Activated CD4-positive, alpha-beta T cell treated with anti-CD3 and anti-CD28 coated beads, Interleukin-2, amount 10 ng/mL, durations not matched to agents 7 days and 5 days (primary cell): ENCODE measurements at regions not wholly inside any gene's neighbourhood (a gene's known extent, or its start where the extent isn't known, plus 50 kb on each side); places are given as distances from the start of the nearest gene placed in this dataset.

Experiments used
- CTCF ChIA-PET: fragments of 350-600 bp; sonication (Branson Sonifier 250); formaldehyde crosslinking; loops from one replicate; lab custom pipeline; 2021; ENCODE audit warnings: antibody characterized with exemption; lab: Charles Lee
- POLR2A ChIA-PET: fragments of 350-600 bp; sonication (Branson Sonifier 250); formaldehyde crosslinking; loops from one replicate; lab custom pipeline; 2021; ENCODE audit warnings: antibody characterized with exemption; lab: Charles Lee
- DNase-seq: peaks from one replicate; pipeline ENCODE4 v3.0.0-alpha.2; 2020
- H3K27ac Mint-ChIP-seq: one replicate; pipeline ENCODE4 v1.8.0; 2021; ENCODE audit warnings: mild to moderate bottlenecking, moderate library complexity, mixed read lengths
- H3K27me3 Mint-ChIP-seq: one replicate; pipeline ENCODE4 v1.8.0; 2021; ENCODE audit warnings: mixed read lengths
- H3K36me3 Mint-ChIP-seq: one replicate; pipeline ENCODE4 v1.8.0; 2021; ENCODE audit warnings: low read depth, mixed read lengths
- H3K4me1 Mint-ChIP-seq: one replicate; pipeline ENCODE4 v1.8.0; 2021; ENCODE audit warnings: mixed read lengths
- H3K4me3 Mint-ChIP-seq: one replicate; pipeline ENCODE4 v1.8.0; 2021; ENCODE audit warnings: mild to moderate bottlenecking, moderate library complexity, mixed read lengths
- H3K9me3 Mint-ChIP-seq: one replicate; pipeline ENCODE4 v1.8.0; 2021; ENCODE audit warnings: mixed read lengths

GRCh38 chr2:80737047-80737446, 432.5 kb upstream of the LRRTM1 start:
- no peaks in the 10 kb centered on the region for H3K36me3 Mint-ChIP-seq
- no peak for DNase-seq
- H3K4me1 Mint-ChIP-seq, result no peaks in the 10 kb centered on the region
- no peak overlapping the region for H3K4me3 Mint-ChIP-seq
- H3K27me3 Mint-ChIP-seq, result no peaks in the 10 kb centered on the region
- ChIA-PET POLR2A (no interaction called here), CTCF (no interaction called here)
- H3K9me3 Mint-ChIP-seq, result peaks cover 6% of the 10 kb centered on the region
- no peak overlapping the region for H3K27ac Mint-ChIP-seq

DNA sequence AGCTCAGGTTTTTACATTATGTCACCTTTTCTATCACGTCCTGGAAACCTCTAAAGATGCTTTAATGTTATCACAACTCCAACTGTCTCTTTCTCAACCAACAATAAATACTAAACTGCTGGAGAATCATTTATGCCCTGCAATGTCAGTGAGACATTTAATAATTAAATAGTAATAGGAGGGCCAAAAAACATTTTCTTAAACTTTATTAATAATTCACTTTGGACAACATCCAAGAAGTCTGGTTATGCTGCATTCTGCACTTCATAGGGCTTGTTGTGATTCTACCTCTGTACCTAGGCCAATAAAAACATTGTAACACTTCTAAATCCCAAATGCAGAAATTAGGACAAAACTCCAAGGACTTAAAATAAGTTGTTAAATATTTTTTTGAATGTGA, 420.4 kb upstream of the LRRTM1 start:
- no peak overlapping the region for H3K4me3 Mint-ChIP-seq
- H3K27me3 Mint-ChIP-seq, result no peaks in the 10 kb centered on the region
- H3K9me3 Mint-ChIP-seq, result peaks cover 15% of the 10 kb centered on the region
- H3K4me1 Mint-ChIP-seq, result no peaks in the 10 kb centered on the region
- DNase-seq, result no peak
- no peaks in the 10 kb centered on the region for H3K36me3 Mint-ChIP-seq
- ChIA-PET CTCF (no interaction called here), POLR2A (no interaction called here)
- no peak overlapping the region for H3K27ac Mint-ChIP-seq

DNA sequence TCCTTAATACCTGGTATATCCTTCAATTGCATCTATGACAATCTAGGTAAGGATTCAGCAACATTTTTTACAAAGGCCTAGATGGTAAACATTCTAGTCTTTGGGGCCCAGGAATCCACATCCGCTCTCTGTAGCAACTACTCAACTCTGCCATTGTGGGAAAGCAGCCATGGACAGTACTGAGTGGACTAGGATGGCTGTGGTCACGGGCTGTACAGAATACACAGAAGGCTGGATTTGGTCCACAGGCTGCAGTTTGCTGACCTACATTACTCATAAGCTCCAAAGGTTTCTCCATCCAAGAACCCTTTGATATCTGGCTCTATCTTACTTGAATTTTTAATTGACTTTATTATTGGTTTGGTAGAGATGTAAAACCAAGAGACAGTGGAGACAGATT, 418.3 kb upstream of the LRRTM1 start:
- Mint-ChIP-seq H3K4me1 (no peaks in the 10 kb centered on the region), H3K4me3 (no peak overlapping the region), H3K27ac (no peak overlapping the region), H3K36me3 (no peaks in the 10 kb centered on the region), H3K9me3 (peaks cover 14% of the 10 kb centered on the region), H3K27me3 (no peaks in the 10 kb centered on the region)
- ChIA-PET POLR2A (no interaction called here), CTCF (no interaction called here)
- no peak for DNase-seq

- ChIA-PET POLR2A (no interaction called here), CTCF (no interaction called here)
- DNase-seq, result no peak
- H3K27me3 Mint-ChIP-seq, result no peaks in the 10 kb centered on the region
- no peaks in the 10 kb centered on the region for H3K4me1 Mint-ChIP-seq
- H3K4me3 Mint-ChIP-seq, result no peak overlapping the region
- H3K9me3 Mint-ChIP-seq, result peaks cover 11% of the 10 kb centered on the region
- no peak overlapping the region for H3K27ac Mint-ChIP-seq
- no peaks in the 10 kb centered on the region for H3K36me3 Mint-ChIP-seq
Measured at GRCh38 chr2:80719607-80720006, 415.1 kb upstream of the LRRTM1 start.

- Mint-ChIP-seq H3K4me1 (no peaks in the 10 kb centered on the region), H3K9me3 (peaks cover 7% of the 10 kb centered on the region), H3K4me3 (no peak overlapping the region), H3K27me3 (no peaks in the 10 kb centered on the region), H3K36me3 (no peaks in the 10 kb centered on the region), H3K27ac (no peak overlapping the region)
- DNase-seq, result no peak
- CTCF ChIA-PET, result no interaction called here
- POLR2A ChIA-PET, result no interaction called here
Measured at GRCh38 chr2:80715433-80715832, 410.9 kb upstream of the LRRTM1 start.

GRCh38 chr2:80711915-80712314, 407.4 kb upstream of the LRRTM1 start:
- Mint-ChIP-seq H3K4me3 (no peak overlapping the region), H3K9me3 (peaks cover 4% of the 10 kb centered on the region), H3K27ac (no peak overlapping the region), H3K36me3 (no peaks in the 10 kb centered on the region), H3K4me1 (no peaks in the 10 kb centered on the region), H3K27me3 (no peaks in the 10 kb centered on the region)
- ChIA-PET CTCF (no interaction called here), POLR2A (no interaction called here)
- DNase-seq, result no peak

DNA sequence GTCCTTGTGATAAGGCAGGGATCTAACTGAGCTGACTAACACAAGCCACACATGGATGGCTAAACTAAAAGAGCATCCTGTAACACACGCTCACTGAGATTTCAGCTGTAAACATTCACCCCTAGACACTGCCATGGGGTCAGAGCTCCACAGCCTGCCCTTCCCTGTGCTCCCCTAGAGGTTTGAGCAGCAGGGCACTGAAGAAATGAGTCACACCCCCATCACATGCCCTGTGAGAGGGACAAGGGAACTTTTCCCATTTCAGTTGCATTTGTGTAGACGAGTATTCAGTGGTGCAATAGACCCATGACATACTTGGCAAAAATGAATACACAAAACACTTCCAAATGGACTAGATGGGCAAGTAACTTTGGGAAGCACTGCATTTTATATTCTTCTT, 402.4 kb upstream of the LRRTM1 start:
- Mint-ChIP-seq H3K4me1 (no peaks in the 10 kb centered on the region), H3K4me3 (no peak overlapping the region), H3K9me3 (peaks cover 10% of the 10 kb centered on the region), H3K36me3 (no peaks in the 10 kb centered on the region), H3K27me3 (no peaks in the 10 kb centered on the region), H3K27ac (no peak overlapping the region)
- no peak for DNase-seq
- ChIA-PET POLR2A (no interaction called here), CTCF (no interaction called here)

GRCh38 chr2:80706541-80706940, 402.0 kb upstream of the LRRTM1 start:
- ChIA-PET POLR2A (no interaction called here), CTCF (no interaction called here)
- peaks cover 10% of the 10 kb centered on the region for H3K9me3 Mint-ChIP-seq
- no peak overlapping the region for H3K27ac Mint-ChIP-seq
- H3K4me3 Mint-ChIP-seq, result no peak overlapping the region
- no peak for DNase-seq
- no peaks in the 10 kb centered on the region for H3K27me3 Mint-ChIP-seq
- H3K36me3 Mint-ChIP-seq, result no peaks in the 10 kb centered on the region
- H3K4me1 Mint-ChIP-seq, result no peaks in the 10 kb centered on the region

- no peaks in the 10 kb centered on the region for H3K4me1 Mint-ChIP-seq
- H3K36me3 Mint-ChIP-seq, result no peaks in the 10 kb centered on the region
- ChIA-PET POLR2A (no interaction called here), CTCF (no interaction called here)
- H3K27ac Mint-ChIP-seq, result no peak overlapping the region
- H3K4me3 Mint-ChIP-seq, result no peak overlapping the region
- no peaks in the 10 kb centered on the region for H3K27me3 Mint-ChIP-seq
- no peak for DNase-seq
- H3K9me3 Mint-ChIP-seq, result peaks cover 10% of the 10 kb centered on the region
Measured at GRCh38 chr2:80703532-80703931, 399.0 kb upstream of the LRRTM1 start.

- Mint-ChIP-seq H3K36me3 (no peaks in the 10 kb centered on the region), H3K27me3 (no peaks in the 10 kb centered on the region), H3K9me3 (peaks cover 13% of the 10 kb centered on the region), H3K4me3 (no peak overlapping the region), H3K27ac (no peak overlapping the region), H3K4me1 (no peaks in the 10 kb centered on the region)
- ChIA-PET CTCF (no interaction called here), POLR2A (no interaction called here)
- DNase-seq, result no peak
Measured at GRCh38 chr2:80700961-80701360, 396.4 kb upstream of the LRRTM1 start.
